ENCODE measurements at regions not wholly inside any gene's neighbourhood (a gene's known extent, or its start where the extent isn't known, plus 50 kb on each side); places are given as distances from the start of the nearest gene placed in this dataset.

DNA sequence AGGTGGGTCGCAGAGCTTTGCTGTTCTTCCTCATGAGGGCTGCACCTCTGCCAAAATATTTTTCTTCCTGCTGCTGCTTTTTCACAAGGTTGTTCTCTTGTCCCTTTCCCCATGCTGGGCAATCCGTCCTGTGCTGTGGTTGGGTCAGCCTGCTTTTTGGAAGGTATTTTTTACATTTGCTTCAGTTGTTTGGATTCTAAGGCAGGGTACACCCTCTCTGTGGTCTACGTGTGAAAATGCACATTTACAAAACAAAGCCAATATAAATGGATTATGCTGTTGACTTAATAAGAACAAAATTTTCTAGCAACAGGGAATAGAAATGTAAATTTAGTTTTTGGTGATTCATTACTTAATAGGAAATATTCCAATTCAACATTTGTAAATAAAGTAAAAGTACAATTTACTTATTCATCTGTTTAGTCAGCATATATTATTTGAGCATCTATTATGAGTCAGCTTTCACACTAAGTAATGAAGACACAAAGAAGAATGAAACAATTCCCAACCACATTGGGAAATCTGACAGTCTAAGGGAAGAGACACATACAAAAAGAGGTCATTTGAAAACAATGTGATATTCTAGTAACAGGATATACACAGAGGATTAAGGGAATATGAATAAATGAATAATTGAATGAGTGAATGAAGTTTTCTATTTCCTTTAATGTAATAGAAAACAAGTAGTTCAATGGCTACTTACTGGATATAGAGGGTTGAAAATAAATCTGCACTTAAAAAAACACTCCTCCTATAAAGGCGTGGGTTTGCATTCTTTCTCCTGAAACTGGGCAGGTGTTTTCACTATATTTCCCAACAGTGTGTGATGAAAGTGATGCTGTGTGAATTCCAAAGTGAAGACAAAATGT, 94.6 kb upstream of the PRICKLE1 start:
- Histone ChIP-seq H3K9me3 (no peaks in the 10 kb centered on the region), H3K4me1 (peaks cover 1% of the 10 kb centered on the region), H3K27me3 (ENCODE audit: insufficient read depth in 3 of 3, low read length in 2 of 3) (no peaks in the 10 kb centered on the region), H3K27ac (no peak overlapping the region), H3K4me3 (no peak overlapping the region), H3K36me3 (ENCODE audit: insufficient read depth in 1 of 2, low read depth in 1 of 2) (no peaks in the 10 kb centered on the region)
- TF ChIP-seq, protein P1, sequence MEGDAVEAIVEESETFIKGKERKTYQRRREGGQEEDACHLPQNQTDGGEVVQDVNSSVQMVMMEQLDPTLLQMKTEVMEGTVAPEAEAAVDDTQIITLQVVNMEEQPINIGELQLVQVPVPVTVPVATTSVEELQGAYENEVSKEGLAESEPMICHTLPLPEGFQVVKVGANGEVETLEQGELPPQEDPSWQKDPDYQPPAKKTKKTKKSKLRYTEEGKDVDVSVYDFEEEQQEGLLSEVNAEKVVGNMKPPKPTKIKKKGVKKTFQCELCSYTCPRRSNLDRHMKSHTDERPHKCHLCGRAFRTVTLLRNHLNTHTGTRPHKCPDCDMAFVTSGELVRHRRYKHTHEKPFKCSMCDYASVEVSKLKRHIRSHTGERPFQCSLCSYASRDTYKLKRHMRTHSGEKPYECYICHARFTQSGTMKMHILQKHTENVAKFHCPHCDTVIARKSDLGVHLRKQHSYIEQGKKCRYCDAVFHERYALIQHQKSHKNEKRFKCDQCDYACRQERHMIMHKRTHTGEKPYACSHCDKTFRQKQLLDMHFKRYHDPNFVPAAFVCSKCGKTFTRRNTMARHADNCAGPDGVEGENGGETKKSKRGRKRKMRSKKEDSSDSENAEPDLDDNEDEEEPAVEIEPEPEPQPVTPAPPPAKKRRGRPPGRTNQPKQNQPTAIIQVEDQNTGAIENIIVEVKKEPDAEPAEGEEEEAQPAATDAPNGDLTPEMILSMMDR (IDR thresholded peaks at IDR 0.05), result no peak
- DNase-seq (no peak), ATAC-seq (peak in 1 of 4 donors; percentile 23)
- intact Hi-C loops (cut with DNase I), result no loop called here
- WGBS, 3 donors, result 63 to 67% (median 67%) methylated on average over 4 of the region's 4 CpGs

DNA sequence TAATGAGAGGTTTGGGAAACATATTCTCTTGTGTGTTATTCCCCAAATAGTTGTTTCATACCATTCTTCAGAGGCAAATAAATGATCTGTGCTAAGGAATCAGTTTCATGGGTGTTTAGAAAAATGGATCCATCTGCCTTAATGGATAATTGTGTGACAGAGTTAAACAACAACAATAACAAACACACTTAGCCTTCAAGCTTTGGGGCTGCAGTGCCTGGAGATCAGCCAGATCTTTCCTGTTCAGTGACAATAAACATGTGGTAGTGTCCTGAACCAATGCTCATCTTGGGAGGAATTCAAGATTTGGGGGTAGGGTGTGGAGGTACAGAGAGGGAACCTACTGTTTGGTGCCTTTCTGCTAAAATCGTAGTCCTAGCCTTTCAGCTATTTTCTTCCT, 93.7 kb upstream of the PRICKLE1 start:
- Histone ChIP-seq H3K4me1 (peaks cover 8% of the 10 kb centered on the region), H3K36me3 (ENCODE audit: insufficient read depth in 1 of 2, low read depth in 1 of 2) (no peaks in the 10 kb centered on the region), H3K9me3 (no peaks in the 10 kb centered on the region), H3K4me3 (no peak overlapping the region), H3K27me3 (ENCODE audit: insufficient read depth in 3 of 3, low read length in 2 of 3) (no peaks in the 10 kb centered on the region), H3K27ac (no peak overlapping the region)
- no peak for ATAC-seq
- TF ChIP-seq, protein P1 (IDR thresholded peaks at IDR 0.05), result no peak
- intact Hi-C loops (cut with DNase I), result no loop called here
- WGBS, 3 donors, result 95 to 100% (median 98%) methylated on average over 1 of the region's 1 CpG
- no peak for DNase-seq

DNA sequence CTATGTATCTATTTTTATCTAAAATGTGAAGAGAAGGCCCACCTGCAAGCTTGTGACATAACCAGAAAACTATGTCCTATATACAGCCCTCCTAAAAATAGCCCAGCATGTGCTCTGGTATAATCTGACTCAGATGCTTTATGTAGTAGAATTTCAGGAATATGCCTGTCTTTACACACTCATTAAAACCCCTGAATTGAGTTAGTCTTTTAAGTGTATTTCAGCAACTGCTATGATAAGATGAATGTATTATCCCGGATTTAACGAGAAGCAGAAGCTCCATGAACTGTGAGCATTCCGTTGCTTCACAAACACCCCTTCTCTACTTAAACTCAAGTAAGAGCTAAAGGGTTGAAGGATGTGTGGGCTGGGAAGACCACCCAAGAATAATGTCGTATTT, 89.9 kb upstream of the PRICKLE1 start:
- ATAC-seq (peak; percentile 70 to 95 (median 93)), DNase-seq (no peak)
- 47 to 62% (median 52%) methylated on average over 4 of the region's 4 CpGs for WGBS, 3 donors
- H3K9me3 ChIP-seq, result no peaks in the 10 kb centered on the region
- TF ChIP-seq, protein P1 (IDR thresholded peaks at IDR 0.05), result no peak
- peak overlapping the region; percentile 41 for H3K27ac ChIP-seq
- intact Hi-C loops (cut with DNase I), result no loop called here
- no peak overlapping the region for H3K4me3 ChIP-seq
- no peaks in the 10 kb centered on the region for H3K27me3 ChIP-seq (ENCODE audit: insufficient read depth in 3 of 3, low read length in 2 of 3)
- peaks cover 8% of the 10 kb centered on the region for H3K4me1 ChIP-seq
- no peaks in the 10 kb centered on the region for H3K36me3 ChIP-seq (ENCODE audit: insufficient read depth in 1 of 2, low read depth in 1 of 2)

DNA sequence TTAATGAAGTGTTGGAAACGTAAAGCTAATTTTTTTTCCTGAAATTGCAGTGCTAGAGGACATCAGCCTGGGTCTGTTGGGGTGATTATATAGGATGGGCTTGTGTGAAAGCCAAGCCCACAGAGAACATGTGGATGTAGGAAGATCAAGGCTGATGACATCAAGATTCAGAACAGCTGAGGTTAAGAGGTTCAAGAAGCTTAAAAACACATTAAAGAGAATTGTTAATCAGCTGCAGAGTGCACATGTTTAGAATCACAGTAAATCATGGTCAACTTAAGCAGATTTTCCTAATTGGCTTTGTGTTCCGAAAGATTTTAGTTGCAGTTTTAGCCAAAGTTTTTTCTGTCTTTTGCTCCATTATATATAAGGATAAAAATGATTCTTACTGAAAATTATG, 87.9 kb upstream of the PRICKLE1 start:
- intact Hi-C loops (cut with DNase I), result no loop called here
- DNase-seq, result no peak
- H3K36me3 ChIP-seq (ENCODE audit: insufficient read depth in 1 of 2, low read depth in 1 of 2), result no peaks in the 10 kb centered on the region
- 85 to 96% (median 86%) methylated on average over 2 of the region's 2 CpGs for WGBS, 3 donors
- TF ChIP-seq, protein P1 (IDR thresholded peaks at IDR 0.05), result no peak
- H3K9me3 ChIP-seq, result no peaks in the 10 kb centered on the region
- peaks cover 8% of the 10 kb centered on the region for H3K4me1 ChIP-seq
- no peak for ATAC-seq
- H3K4me3 ChIP-seq, result no peak overlapping the region
- H3K27me3 ChIP-seq (ENCODE audit: insufficient read depth in 3 of 3, low read length in 2 of 3), result no peaks in the 10 kb centered on the region
- H3K27ac ChIP-seq, result no peak overlapping the region
